GM12878 (cell line): ENCODE measurements at regions not wholly inside any gene's neighbourhood (a gene's known extent, or its start where the extent isn't known, plus 50 kb on each side); places are given as distances from the start of the nearest gene placed in this dataset.

Experiments
- BCL11A ChIP-seq: IDR thresholded peaks from 2 replicates; pipeline ENCODE4 v1.6.1; 2011; ENCODE audit warnings: low read depth, low read length
- BCL3 ChIP-seq: IDR thresholded peaks from 2 replicates; pipeline ENCODE4 v1.6.1; 2011; ENCODE audit warnings: borderline replicate concordance, low read depth, mild to moderate bottlenecking, moderate library complexity, low read length; ENCODE audit not compliant: insufficient read depth, poor library complexity, severe bottlenecking
- BHLHE40 ChIP-seq, 2 experiments: fragments of 450-650 bp in 1 of 2; IDR thresholded peaks; 2 replicates each; pipeline ENCODE4 v1.6.1; 2011 to 2017; ENCODE audit warnings: low read depth in 2 of 2, borderline replicate concordance in 1 of 2, improper control_type of control experiment in 1 of 2, low read length in 1 of 2, mild to moderate bottlenecking in 1 of 2
- EZH2 ChIP-seq: IDR thresholded peaks from 2 replicates; pipeline ENCODE4 v1.6.1; 2012; ENCODE audit warnings: low read depth, mild to moderate bottlenecking, control low read depth, inconsistent platforms, low read length, borderline replicate concordance; ENCODE audit not compliant: control insufficient read depth
- MTA3 ChIP-seq: IDR thresholded peaks from 2 replicates; pipeline ENCODE4 v1.6.1; 2012; ENCODE audit warnings: low read length, inconsistent platforms, borderline replicate concordance
- RUNX3 ChIP-seq: IDR thresholded peaks from 2 replicates; pipeline ENCODE4 v1.6.1; 2012; ENCODE audit warnings: low read length, inconsistent platforms
- SREBF2 ChIP-seq: IDR thresholded peaks from 2 replicates; pipeline ENCODE4 v1.6.1; 2012; ENCODE audit warnings: mild to moderate bottlenecking, low read length
- WRNIP1 ChIP-seq: IDR thresholded peaks from 2 replicates; pipeline ENCODE4 v1.6.1; 2011; ENCODE audit warnings: low read depth, low read length, improper control_type of control experiment, borderline replicate concordance
- ZBTB4 ChIP-seq: fragments of 450-650 bp; formaldehyde crosslinking; IDR thresholded peaks from 2 replicates; pipeline ENCODE4 v1.4.0; 2022; ENCODE audit warnings: mild to moderate bottlenecking, moderate library complexity
- TF ChIP-seq, protein P1 (sequence below), 3 experiments: IDR thresholded peaks in 2 of 3; conservative IDR thresholded peaks in 1 of 3; 2 replicates each; pipeline ENCODE4 v1.5.1; 2011; ENCODE audit warnings: low read depth in 3 of 3, low read length in 3 of 3, mild to moderate bottlenecking in 3 of 3, control low read depth in 2 of 3, moderate library complexity in 2 of 3, inconsistent platforms in 1 of 3, mixed read lengths in 1 of 3; ENCODE audit not compliant: control insufficient read depth in 2 of 3, insufficient read depth in 1 of 3; ENCODE audit errors: extremely low read depth in 1 of 3

DNA sequence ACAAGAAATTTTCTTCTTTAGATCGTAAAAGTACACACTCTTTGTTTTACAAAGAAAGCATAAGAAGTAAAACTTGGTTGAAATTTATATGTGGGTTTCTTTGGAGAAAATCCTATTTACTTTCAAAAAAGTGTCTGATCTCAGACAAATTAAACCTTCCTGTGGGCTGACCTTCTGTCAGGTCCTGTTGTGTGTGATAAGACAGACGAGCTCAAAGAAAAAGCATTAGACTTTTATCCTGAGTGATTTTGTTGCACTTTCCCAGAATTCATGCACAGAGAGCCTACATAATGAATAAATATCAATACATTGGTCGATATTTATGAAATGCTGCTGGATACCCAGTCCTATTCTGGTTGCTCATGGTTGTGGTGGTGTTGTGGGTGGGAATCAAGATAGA, 302.1 kb upstream of the SYNCRIP start:
- TF ChIP-seq MTA3 (no peak), BHLHE40 (IDR thresholded peaks at IDR 0.05; ENCODE audit: borderline replicate concordance in 1 of 2, low read depth in 2 of 2, low read length in 1 of 2) (no peak), BCL11A (no peak), WRNIP1 (no peak), BCL3 (no peak), EZH2 (no peak), SREBF2 (no peak), RUNX3 (no peak), ZBTB4 (CRISPR knock-in tag) (no peak)
- TF ChIP-seq, protein P1, sequence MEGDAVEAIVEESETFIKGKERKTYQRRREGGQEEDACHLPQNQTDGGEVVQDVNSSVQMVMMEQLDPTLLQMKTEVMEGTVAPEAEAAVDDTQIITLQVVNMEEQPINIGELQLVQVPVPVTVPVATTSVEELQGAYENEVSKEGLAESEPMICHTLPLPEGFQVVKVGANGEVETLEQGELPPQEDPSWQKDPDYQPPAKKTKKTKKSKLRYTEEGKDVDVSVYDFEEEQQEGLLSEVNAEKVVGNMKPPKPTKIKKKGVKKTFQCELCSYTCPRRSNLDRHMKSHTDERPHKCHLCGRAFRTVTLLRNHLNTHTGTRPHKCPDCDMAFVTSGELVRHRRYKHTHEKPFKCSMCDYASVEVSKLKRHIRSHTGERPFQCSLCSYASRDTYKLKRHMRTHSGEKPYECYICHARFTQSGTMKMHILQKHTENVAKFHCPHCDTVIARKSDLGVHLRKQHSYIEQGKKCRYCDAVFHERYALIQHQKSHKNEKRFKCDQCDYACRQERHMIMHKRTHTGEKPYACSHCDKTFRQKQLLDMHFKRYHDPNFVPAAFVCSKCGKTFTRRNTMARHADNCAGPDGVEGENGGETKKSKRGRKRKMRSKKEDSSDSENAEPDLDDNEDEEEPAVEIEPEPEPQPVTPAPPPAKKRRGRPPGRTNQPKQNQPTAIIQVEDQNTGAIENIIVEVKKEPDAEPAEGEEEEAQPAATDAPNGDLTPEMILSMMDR (IDR thresholded peaks at IDR 0.05 in 2 of 3, conservative IDR thresholded peaks at IDR 0.05 in 1 of 3; ENCODE audit: control insufficient read depth in 2 of 3, extremely low read depth in 1 of 3, insufficient read depth in 1 of 3, low read depth in 3 of 3, low read length in 3 of 3): no peak
